ENCODE measurements at regions not wholly inside any gene's neighbourhood (a gene's known extent, or its start where the extent isn't known, plus 50 kb on each side); places are given as distances from the start of the nearest gene placed in this dataset.

DNA sequence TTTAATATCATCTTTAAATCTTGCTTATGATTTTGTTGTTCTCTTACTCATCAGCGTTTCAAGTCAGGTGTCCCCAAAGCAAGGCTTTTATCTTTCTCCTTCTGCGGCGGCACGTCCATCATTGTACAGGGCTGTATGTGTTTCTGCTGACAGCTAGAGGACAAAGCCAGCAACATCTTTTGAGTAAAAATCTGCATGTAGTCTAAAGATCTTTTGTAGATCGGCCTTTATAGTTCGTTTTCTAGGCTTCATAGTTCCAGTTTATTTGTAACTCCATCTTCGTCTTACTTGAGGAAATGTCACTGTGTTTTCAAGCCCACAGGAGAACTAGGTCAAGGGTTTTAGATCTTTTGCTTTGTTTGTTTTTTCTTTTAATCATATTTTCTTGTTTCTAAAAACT lies 211.4 kb upstream of the TOPAZ1 start:
- no peak overlapping the region for H3K4me3 ChIP-seq (ENCODE audit: low read depth, low read length)
- TF ChIP-seq, protein P1, sequence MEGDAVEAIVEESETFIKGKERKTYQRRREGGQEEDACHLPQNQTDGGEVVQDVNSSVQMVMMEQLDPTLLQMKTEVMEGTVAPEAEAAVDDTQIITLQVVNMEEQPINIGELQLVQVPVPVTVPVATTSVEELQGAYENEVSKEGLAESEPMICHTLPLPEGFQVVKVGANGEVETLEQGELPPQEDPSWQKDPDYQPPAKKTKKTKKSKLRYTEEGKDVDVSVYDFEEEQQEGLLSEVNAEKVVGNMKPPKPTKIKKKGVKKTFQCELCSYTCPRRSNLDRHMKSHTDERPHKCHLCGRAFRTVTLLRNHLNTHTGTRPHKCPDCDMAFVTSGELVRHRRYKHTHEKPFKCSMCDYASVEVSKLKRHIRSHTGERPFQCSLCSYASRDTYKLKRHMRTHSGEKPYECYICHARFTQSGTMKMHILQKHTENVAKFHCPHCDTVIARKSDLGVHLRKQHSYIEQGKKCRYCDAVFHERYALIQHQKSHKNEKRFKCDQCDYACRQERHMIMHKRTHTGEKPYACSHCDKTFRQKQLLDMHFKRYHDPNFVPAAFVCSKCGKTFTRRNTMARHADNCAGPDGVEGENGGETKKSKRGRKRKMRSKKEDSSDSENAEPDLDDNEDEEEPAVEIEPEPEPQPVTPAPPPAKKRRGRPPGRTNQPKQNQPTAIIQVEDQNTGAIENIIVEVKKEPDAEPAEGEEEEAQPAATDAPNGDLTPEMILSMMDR (conservative IDR thresholded peaks at IDR 0.05; ENCODE audit: low read depth, low read length) = no peak
- DNase-seq (ENCODE audit: low read depth) = no peak

DNA sequence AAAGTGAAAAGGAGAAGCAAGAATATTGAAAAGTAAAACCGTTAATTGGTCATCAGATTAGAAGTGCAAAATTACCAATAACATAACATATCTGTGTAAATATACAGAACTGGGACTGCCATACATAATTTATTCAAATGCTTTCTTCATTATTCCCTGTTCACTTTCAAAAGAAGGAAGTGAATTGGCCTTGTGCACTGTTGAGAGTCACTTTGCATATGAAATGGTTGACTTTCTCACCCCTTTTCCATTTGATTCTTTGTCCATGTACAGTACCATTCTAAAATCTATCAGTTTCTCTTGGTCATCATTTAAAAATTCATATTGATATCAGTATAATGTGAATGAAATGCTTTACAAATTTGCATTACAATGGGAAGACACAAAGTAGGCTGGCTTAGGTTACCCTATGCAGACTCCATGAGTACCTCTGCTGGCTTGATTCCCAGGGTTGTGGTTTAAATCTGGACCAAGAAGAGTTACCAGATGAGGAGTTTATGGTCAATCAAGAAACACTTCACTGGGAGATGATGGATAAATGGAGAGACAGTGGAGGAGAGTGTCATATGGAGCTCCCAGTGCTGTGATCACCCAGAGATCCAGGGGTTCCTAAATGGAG lies 210.9 kb upstream of the TOPAZ1 start:
- DNase-seq (ENCODE audit: low read depth) = no peak
- TF ChIP-seq, protein P1 (conservative IDR thresholded peaks at IDR 0.05; ENCODE audit: low read depth, low read length) = no peak
- H3K4me3 ChIP-seq (ENCODE audit: low read depth, low read length) = no peak overlapping the region

DNA sequence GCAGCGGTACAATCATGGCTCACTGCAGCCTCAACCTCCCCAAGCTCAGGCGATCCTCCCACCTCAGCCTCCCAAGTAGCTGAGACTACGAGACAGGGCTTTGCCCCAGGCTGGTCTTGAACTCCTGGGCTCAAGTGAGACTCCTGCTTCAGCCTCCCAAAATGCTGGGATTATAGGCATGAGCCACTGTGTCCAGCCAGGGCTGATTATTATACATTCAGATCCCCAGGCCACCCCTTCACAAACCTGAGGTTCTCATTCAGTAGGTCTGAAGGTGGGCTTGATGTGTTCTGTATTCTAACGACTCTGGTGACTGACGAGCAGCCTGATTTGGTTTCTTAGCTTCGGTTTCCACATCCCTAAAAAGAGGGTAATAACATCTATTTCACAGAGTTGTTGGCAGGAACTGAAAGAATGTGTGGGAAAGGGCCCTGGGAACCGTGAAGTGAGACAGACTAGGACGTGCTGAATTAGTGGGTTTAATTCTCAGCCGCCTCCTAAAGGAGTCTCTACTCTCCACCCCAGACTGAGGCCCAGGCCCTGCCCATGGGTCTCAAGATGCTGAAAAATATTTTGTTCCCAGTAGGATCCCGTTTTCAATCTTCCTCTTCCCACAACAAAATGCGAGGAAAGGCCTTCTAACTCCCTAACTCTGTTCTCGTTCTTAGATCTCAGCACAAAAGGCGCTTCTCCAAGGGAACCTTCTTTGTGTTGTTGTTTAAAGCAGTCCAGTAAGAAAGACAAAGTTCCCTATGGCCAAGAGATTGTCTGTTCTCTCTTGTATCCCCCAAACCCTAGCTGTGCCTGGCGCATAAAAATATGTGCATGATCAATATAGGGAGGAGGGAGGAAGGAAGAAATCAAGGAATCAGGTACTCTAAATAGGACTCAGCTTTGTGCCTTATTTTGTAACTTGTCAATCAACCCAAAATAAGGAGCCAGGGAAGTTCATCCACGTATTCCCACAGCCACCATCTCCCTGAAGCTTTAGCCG lies 210.0 kb upstream of the TOPAZ1 start:
- DNase-seq (ENCODE audit: low read depth) = no peak
- TF ChIP-seq, protein P1 (conservative IDR thresholded peaks at IDR 0.05; ENCODE audit: low read depth, low read length) = no peak
- H3K4me3 ChIP-seq (ENCODE audit: low read depth, low read length) = no peak overlapping the region

DNA sequence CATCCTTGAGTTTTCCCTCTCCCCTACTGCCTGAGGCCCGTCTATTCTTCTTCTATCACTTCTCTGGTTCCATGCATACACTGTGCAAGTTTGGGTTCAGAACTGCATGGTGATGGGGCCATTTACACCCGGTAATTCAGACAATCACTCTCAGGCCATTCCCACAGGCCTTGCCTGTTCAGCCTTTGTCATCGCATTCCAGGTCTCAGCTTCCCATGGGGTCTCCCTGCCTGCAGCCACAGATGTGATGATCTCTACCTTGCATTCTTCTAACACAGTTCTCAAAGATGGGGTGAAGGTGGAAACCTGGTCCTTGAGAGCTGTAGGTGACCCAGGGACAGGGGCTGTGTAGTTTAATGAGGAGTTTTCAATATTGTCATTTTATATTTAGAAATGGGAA lies 209.2 kb upstream of the TOPAZ1 start:
- DNase-seq (ENCODE audit: low read depth) = no peak
- H3K4me3 ChIP-seq (ENCODE audit: low read depth, low read length) = no peak overlapping the region
- TF ChIP-seq, protein P1 (conservative IDR thresholded peaks at IDR 0.05; ENCODE audit: low read depth, low read length) = no peak

DNA sequence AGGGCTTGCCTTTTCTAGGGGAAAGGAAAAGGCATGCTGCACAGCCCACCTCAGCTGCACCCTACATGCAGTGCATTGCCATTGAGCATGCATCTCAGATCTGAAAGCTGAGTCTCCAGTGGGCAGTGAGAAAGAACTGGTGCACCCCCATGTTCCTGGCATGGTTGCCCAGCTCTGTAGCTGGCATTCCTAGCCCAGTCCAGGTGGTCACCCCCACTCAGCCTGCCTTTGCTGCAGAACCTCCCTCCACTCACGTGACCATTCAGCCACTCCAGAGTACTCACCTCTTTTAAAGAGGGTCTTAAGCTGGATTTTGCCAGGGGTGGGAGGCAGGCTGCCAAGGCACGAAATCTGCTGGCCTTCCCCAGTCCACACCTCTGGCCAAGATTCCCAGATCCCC lies 208.6 kb upstream of the TOPAZ1 start:
- TF ChIP-seq, protein P1 (conservative IDR thresholded peaks at IDR 0.05; ENCODE audit: low read depth, low read length) = no peak
- DNase-seq (ENCODE audit: low read depth) = no peak
- no peak overlapping the region for H3K4me3 ChIP-seq (ENCODE audit: low read depth, low read length)

DNA sequence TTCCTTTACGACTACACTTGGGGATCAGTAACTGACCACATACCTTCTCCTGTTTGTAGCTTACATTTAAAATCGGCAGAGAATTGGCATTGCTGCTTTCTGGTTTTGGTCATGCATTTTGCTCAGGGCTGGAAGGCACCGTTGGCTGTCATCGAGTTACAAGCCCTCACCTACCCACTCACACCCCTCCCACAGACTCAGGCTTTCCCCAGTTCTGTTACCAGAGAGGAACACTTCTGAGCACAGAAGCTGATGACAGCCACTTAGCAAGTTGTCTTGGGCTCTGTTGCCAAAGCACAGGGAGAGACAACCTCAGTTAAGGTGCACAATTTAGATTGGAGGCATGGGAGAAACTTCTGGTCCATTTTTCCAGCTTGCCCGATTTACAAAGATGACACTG lies 204.8 kb upstream of the TOPAZ1 start:
- no peak overlapping the region for H3K4me3 ChIP-seq (ENCODE audit: low read depth, low read length)
- TF ChIP-seq, protein P1 (conservative IDR thresholded peaks at IDR 0.05; ENCODE audit: low read depth, low read length) = no peak
- DNase-seq (ENCODE audit: low read depth) = no peak

Data from epithelial cell of proximal tubule (primary cell).